WTC11 (cell line): ENCODE measurements at regions not wholly inside any gene's neighbourhood (a gene's known extent, or its start where the extent isn't known, plus 50 kb on each side); places are given as distances from the start of the nearest gene placed in this dataset.

Experiments used
- ATF1 ChIP-seq: sonication (generic); formaldehyde crosslinking; IDR thresholded peaks from 2 replicates; pipeline ENCODE4 v1.8.1; 2023; ENCODE audit warnings: mild to moderate bottlenecking, moderate library complexity, missing genetic modification reagents
- CTCF ChIP-seq: fragments of 200-600 bp; IDR thresholded peaks from 2 replicates; pipeline ENCODE4 v1.8.0; 2022; ENCODE audit warnings: antibody characterized with exemption
- RELA ChIP-seq: sonication (generic); formaldehyde crosslinking; IDR thresholded peaks from 2 replicates; pipeline ENCODE4 v1.8.1; 2022; ENCODE audit warnings: missing genetic modification reagents, mild to moderate bottlenecking, borderline replicate concordance
- ZNF423 ChIP-seq: fragments of 250-450 bp; sonication (Bioruptor Pico); IDR thresholded peaks from 2 replicates; pipeline ENCODE4 v2.1.2; 2022; ENCODE audit warnings: mild to moderate bottlenecking, moderate library complexity
- TF ChIP-seq, protein P1 (sequence below): sonication (generic); formaldehyde crosslinking; IDR thresholded peaks from 2 replicates; pipeline ENCODE4 v1.8.0; 2022; ENCODE audit warnings: mild to moderate bottlenecking, missing genetic modification reagents

DNA sequence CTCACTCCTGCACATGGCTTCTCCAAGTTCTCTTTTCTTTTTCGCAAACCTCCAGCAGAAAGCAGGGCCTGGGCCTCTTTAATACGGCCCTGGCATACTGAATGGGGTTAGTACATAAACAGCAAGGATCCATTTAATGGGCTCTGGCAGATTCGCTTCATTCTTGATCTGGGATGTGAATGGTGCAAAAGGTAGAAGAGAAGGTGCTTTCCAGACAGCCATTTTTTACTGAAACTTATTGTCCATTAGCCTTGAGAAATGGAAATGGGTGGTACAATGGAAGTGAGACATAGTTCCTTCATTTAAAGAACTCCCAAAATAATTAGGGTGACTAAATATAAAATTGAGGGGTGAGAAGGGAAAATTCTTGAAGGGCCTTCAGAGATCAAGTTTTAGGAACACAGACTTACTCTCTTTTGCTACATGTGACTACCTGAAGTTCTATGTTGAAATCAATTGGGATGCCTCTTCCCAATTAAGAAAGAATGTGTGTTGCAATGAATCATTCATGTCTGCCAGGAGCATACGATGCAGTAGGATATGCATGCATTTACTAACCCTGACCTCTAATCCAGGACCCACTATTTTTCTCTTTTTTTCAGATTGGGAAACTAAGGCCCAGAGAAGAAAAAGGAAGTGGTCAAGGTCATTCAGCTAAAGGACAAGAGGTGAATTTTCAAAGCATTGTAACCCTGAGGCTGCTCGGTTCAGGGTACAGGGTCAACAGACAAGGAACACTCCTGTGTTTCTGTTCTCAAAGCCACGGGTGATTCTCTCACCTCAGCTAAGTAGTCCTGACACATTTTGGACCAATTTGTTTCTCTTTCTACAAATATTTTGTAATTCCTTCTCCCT, 144.1 kb downstream of the BBOX1 start:
- TF ChIP-seq ATF1 (CRISPR knock-in tag) (no peak), CTCF (no peak), RELA (CRISPR knock-in tag) (no peak), ZNF423 (no peak)
- TF ChIP-seq, protein P1, sequence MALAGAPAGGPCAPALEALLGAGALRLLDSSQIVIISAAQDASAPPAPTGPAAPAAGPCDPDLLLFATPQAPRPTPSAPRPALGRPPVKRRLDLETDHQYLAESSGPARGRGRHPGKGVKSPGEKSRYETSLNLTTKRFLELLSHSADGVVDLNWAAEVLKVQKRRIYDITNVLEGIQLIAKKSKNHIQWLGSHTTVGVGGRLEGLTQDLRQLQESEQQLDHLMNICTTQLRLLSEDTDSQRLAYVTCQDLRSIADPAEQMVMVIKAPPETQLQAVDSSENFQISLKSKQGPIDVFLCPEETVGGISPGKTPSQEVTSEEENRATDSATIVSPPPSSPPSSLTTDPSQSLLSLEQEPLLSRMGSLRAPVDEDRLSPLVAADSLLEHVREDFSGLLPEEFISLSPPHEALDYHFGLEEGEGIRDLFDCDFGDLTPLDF (CRISPR knock-in tag), result no peak
